ENCODE measurements at regions not wholly inside any gene's neighbourhood (a gene's known extent, or its start where the extent isn't known, plus 50 kb on each side); places are given as distances from the start of the nearest gene placed in this dataset.

DNA sequence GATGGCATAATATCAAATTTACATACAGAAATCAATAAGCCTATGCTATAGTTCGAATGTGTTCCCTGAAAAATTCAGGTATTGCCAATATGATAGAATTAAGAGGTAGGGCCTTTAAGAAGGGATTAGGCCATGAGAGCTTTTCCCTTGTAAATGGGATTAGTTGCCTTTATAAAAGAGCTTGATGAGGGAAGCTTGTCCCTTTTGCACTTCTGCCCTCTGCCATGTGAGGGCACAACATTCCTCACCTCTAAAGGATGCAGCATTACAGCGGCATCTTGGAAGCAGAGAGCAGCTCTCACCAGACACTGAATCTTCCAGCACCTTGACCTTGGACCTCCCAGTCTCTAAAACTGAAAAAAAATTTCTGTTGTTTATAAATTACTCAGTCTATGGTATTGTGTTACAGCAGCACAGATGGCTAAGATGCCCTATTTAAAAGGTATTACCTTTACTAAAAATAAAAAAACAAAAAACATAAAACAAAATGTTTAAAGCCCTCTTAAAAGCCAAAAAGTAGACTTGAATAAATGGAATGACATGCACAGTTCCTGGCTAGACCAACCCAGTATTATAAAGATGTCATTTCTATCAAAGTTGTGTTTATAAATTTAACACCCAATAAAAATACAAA, 909.6 kb downstream of the REEP3 start:
- TF ChIP-seq SCRT1 (tag by site-specific recombination; IDR thresholded peaks at IDR 0.05; ENCODE audit: borderline replicate concordance) (no peak), ZBTB11 (tag by site-specific recombination; conservative IDR thresholded peaks at IDR 0.05; ENCODE audit: low read depth) (no peak), CTCF (tag by site-specific recombination; IDR thresholded peaks at IDR 0.05) (no peak)
